Activated CD4-positive, CD25-positive, alpha-beta regulatory T cell treated with anti-CD3 and anti-CD28 coated beads, Interleukin-2, amount 50 U/mL, for 24 hours (primary cell): ENCODE measurements at regions not wholly inside any gene's neighbourhood (a gene's known extent, or its start where the extent isn't known, plus 50 kb on each side); places are given as distances from the start of the nearest gene placed in this dataset.

Experiments
- ATAC-seq, 2 donors: fragments of 150-1000 bp; cut with Tn5 transposase; one replicate each; pipeline ENCODE4 v1.10.0; 2021; ENCODE audit warnings: mild to moderate bottlenecking in 1 of 2, moderate library complexity in 1 of 2

DNA sequence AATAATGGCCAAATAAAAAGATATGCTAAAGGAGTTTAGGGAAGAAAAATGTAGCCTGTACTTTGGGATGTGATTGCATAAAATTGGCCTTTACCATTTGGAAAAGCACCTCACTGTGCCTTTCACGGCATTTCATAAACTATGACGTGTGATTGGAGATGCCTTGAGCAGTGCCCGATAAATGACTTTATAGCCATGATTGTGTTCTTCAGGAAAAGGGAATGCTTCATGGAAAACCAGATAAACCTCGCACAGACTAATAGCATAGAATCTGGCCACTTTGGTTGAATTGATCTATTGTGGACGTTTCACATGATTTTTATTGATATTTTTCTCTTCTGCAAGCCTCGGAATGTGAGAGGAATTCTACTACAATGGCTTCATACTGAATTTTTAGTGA is 502.0 kb upstream of the MKI67 start:
- no peak for ATAC-seq

DNA sequence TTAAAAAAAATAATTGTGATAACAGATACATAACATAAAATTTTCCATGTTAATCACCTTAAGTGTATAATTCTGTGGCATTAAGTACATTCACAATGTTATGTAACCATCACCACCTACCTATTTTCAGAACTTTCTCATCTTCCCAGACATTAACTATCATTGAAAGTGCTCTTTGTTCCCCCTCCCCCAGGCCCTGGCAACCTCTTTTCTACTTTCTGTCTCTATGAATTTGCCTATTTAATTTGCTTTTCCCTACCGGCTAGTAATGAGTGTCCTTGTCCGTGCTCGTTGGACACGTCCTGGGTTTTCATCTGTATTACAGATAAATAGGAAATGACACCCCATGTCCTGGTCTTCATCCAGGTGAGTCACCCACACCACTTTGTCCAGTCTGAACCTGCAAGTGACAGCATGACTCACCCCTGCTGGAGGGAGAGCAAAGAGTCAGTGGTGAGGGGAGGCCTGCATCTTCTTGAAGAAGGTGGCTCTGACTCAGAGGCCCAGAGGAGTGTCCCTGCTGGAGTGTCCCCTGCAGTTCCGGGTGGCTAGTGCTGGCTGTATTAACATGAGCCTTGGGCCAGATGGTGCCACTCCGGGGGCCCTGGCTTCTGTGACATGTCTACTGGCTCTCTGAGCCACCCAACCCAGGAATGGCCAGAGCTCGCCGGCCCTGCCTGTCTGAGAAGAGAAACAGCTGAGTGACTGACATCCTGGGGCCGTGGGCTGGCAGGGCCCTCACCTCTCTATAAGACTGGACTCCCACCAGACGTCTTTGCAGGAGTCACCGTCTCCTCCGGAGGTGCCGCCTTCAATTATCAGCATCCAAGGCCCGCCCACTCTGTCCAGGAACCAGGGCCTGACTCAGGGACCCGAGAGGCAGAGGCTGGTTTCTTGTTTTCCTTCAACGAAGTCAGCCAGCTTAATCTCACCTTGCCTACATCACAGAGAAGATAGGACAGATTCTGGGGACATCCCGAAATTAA is 503.2 kb upstream of the MKI67 start:
- ATAC-seq, result no peak

DNA sequence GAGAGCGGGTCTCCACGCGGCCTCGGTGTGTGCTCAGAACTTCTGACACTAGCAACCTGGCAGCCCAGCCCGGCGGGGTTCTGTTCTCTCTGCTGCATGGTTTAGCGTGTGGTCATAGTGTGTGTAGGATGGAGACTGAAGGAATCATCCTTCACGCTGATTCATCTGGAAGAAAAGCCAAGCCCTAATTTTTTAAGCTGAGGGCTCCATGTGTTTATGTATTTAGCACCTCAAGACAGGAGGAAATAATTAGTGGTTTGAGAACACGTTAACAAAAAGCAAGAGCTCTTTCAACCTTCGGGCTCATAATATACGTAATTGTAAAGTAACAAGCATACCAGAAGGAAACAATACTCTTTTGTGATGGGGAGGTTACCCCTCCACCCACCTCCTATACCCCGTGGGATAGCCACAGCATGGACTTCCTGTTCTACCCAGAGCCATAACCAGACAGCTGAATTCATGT is 504.6 kb upstream of the MKI67 start:
- ATAC-seq, result no peak

DNA sequence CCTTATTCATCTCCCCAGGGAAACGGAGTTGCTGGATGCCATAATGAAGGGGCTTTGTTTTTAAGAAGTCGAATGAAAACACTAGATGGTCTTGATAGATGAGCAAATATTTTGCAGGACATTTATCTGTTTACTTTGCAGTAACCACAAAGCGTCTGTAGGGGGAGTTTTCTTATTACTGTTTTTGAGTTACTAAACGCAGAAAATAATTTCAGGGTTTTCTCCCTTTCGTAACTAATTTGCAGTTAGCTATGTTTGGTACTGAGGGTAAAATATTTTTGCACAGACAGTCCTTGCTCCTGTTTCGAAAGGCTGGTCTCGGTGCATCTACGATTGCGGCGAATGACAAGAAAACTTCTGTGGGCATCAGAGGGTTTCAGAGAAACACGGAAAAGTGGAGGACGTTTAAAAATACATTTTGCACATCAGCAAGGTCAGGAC is 505.6 kb upstream of the MKI67 start:
- ATAC-seq, result no peak

DNA sequence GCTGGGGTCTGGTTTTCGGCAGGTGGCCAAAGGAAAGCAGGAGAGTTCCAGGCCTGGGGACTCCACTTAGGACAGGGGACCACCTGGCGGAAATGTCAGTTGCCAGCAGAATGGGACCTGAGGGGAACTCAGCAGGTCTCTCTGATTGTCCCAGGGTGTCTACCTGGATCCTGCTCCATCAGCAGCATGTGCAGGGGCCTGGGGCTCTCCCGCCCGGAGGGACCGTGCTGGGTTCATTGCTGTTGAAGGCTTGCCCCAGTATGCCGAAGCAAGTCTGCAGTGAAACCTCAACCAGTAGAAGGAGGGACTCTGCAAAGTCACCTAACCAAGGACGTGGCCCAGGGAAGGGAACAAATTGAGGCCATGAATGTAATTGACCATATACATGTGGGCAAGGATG is 506.5 kb upstream of the MKI67 start:
- ATAC-seq, result no peak

DNA sequence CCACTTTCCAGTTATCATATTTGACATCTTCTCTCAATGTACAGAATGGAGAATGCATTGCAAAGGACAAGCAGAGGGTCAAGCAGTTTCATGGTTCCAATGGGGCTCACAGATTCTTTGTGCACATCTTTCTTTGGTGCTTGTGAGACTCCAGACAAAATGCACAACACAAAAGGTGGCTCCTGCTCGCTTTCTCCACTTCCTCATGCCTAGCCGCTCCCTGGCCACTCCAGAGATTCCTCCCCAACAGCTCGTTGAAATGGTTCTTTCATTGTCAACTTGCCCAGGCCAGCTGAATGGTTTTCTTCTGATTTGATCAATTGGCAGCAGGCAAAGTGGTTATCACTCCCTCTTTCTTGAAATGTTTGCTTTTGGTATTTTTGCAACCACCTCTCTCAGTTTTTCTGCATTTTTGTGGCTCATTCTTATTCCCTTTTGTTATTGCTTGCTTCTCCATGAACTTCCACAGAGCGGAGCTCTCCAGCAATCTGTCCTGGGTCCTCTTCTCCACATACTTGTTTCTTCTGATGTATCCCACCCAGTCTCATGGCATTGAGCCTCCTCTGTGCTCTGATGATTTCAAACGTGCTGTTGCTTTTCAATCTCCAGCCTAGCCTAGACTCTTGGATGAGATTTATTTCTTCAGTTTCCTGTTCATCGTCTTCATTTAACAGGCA is 507.8 kb upstream of the MKI67 start:
- no peak for ATAC-seq

DNA sequence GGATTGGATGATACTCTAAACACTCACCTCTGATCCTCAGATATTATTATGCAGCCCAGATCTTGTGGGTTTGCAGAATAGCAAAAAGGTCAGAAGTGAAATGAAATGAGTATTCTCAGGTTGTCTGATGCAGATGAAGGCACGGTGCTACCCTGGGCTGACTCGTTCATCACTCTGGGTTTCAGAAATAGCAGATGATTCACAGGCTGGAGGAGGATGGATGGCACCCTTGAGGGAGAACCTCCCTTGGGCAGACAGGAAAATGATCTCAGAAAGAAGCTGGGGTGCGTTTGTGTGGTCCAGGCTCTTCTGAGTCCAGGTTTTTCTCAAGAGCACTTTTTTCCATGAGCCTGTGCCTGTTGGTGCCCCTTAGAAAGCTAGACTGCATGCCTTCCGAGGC is 515.8 kb upstream of the MKI67 start:
- ATAC-seq, result no peak

DNA sequence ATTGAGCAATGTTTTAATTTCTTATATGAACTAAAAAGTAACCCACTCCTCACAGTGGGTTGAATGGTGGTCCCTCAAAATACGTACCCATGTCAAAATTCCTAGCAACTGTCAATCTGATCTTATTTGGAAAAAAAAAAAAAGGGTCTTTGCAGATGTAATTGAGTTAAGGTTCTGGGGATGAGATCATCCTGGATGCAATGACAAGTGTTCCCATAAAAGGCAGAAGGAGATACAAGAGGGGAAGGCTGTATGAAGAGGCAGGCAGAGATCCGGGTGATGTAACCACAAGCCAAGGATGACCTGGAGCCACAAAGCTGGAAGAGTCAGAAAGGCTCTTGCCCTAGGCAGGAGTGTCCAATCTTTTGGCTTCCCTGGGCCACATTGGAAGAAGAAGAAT is 516.3 kb upstream of the MKI67 start:
- ATAC-seq, result no peak

DNA sequence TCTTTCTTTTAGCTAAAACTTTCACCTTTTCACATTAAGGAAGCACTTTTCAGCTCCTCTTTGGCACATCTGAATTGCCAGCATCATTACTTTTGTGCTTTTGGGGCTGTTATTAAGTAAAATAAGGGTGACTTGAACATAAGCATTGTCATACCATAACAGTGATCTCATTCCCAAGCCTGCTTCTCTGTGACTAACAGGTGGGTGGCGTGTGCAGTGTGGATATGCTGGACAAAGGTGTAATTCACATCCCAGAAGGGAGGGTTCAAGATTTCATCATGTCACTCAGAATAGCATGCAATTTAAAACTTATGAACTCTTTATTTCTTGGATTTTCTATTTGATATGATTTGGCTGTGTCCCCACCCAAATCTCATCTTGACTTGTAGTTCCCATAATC is 517.4 kb upstream of the MKI67 start:
- no peak for ATAC-seq

DNA sequence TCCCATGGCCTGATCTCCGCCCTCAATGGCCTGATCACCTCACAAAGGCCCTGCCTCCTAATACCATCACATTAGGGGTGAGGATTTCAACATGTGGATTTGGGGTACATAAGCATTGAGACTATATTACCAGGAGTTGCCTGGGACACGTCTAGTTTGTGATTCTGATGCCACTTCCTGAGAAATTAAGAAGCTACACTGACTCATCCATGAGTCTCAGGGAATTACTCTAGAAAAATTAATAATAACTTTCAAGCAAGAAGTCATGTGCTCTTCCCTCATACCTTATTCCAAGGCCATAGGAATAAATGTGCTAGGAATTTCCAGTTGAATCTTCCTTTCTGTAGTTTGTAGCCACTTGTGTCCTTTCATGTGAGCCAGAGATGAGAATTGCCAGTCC is 519.3 kb upstream of the MKI67 start:
- no peak for ATAC-seq

DNA sequence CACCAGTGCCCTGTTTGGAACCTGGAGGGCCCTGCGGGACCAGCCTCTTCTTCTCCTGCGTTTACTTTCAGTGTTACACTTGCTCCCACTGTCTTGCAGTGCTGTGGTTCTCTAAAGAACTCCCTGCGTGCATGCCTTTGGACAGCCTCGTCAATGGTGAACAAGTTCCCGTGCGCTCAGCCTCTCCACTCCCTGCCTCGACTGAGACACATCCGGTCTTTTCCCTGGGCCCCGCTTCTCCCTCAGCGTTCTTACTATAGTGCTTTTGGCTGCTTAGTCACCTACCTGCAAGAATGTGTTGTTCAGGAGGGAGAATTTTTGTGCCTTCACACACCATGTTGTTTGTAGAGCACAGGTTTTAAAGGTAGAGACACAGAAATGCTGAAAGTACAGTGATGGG is 520.7 kb upstream of the MKI67 start:
- ATAC-seq, result no peak

DNA sequence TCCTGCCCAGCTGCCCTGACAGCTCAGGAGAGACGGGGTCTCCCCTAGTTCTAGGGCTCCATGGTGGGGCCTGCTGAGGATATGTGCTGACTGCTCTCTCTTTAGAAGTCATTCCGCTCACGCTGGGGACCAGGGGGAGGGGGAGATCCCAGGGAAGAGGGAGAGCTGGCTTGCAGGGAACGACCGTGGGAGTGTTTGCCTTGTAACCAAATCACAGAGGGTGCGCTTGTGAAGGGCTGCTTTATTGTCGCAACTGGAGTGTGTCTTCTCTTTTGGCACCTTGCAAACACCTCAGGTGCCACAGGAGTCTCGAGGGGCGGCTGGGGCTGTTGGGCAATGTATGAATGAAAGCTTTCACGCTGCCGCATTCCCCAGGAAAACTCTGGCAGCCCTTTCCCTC is 531.3 kb upstream of the MKI67 start:
- no peak for ATAC-seq

DNA sequence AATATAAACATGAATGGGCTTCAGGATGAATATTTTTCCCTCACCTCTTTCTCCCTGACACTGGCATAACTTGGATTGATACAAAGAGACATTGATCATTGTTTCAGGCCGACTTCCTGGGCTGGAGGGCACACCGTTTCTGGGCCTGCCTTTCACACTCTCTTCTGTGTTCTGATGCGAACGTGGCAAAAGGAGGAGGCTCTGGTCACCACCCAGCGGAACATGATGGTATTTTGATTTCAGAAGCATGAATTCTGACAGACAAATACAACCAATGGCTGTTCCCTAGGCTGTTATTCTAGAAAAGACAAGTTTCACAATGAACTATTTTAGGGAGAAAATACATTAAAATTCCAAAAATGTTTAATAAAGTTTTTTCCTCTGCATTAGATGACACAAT is 534.5 kb upstream of the MKI67 start:
- no peak for ATAC-seq

DNA sequence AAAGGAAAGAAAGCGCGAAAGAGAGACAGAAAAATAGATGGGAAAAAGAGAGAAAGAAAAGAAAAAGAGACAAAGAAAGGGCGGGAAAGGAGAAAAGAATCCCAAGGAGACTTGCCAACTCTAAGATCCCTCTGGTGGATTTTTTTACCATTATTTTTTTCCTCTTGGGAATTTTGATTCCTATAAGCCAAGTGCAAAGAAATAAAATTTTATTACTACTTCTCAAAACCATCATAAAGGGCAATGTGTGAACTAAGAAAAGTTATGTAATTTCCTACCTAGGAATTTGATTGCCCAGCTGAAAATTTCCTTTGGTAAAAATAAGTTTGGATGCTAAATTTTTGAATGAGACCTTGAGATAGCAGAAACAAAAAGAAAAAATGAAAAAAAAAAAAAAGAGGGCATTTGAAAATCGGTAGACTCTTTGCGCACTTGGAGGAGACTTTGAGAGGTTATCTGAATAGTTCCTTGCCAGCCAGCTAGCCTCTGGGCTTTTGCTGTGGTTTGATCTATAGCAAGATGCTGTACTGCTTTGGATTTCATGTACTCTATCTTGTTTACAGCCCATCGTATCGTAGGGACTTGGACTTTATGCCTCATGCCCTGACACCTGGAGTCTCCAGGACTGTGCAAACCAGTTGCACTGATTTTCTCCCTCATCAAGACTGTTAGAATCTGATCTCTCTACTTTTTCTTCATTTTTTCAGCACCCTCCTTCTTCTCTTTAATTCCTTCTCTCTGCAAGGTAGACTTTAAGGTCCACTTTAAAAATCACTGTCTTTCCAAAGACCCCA is 535.4 kb upstream of the MKI67 start:
- no peak for ATAC-seq

DNA sequence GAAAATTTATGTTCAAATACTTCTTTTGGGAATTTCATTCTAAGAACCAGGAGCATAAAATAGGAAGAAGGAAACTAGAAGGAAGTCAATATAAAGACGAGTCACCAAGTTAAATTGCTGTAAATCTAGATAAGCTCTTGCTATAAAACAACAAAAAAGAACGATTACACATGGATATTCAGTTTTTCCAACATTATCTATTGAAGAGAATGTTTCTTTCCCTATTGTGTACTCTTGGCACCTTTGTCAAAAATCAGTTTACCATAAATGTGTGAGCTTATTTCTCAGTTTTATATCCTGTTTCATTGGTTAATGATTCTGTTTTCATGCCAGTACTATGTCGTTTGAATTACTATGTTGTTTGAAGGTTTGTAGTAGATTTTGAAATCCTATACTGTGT is 536.3 kb upstream of the MKI67 start:
- ATAC-seq, result no peak

DNA sequence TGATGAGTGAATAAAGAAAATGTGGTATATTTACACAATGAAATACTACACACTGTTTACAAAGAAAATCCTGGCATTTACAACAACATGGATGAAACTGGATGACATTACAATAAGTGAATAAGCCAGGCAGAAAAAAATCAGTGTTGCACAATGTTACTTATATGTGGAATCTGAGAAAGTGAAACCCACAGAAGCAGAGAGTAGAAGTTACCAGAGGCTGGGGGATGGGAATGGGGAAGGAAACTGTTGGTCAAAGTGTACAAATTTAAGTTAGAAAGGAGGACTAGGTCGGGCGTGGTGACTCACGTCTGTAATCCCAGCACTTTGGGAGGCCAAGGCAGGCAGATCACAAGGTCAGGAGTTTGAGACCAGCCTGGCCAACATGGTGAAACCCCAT is 538.5 kb upstream of the MKI67 start:
- ATAC-seq, result no peak

DNA sequence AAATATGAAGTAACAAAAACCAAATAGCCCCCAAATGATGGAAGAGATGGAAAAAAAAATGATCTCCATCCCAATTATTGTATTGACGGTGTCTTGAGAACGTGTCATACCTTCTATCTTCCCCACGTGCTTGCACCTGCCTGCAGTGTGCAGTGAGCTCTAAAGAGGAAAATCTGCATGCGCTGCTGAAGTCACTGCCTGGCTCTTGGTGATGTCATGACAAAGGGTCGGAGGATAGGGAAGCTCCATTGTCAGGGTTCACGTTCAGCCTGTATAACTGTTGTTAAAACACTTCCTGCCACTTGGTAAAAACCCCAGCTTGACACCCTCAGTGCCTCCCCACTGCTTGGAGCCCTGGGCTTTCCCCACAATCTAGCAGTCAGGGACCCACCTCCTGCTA is 549.2 kb upstream of the MKI67 start:
- no peak for ATAC-seq

DNA sequence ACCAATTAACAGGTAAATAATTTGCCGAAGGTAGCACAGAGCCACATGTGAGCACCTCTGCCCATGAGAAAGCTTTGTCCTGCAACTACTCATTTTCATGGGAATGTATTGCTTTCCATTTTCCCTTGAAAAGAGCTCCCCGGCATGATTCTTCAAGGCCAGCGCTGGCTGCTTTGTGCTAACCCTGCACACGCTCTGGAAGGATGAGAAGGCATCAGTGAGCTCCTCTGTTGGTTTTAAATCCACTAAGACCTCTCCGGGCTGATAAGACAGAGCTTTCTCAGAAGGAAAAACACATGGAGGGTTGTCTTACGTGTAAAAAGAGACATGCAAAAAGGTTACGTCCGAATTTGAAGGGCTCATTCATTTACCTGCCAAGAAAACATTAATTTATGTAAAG is 553.9 kb upstream of the MKI67 start:
- no peak for ATAC-seq

DNA sequence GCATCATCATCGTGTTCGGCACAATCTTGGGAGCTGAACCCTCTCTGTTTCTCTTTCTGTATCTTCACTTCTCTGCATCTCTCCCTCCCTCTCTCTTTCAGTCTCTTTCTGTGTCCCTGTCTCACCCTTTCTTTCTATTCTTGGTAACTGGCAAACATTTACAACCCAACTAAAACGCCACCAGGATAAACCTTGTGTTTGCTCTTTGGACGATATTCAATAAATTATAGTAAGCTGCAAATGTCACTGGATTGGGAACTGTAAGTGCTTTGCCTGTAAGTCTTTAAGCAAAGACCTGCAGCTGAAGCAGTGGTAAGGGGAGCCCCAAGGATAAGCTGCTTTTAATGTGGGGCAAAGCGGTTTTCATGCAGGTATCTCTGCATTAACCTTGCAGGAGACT is 558.0 kb upstream of the MKI67 start:
- no peak for ATAC-seq

DNA sequence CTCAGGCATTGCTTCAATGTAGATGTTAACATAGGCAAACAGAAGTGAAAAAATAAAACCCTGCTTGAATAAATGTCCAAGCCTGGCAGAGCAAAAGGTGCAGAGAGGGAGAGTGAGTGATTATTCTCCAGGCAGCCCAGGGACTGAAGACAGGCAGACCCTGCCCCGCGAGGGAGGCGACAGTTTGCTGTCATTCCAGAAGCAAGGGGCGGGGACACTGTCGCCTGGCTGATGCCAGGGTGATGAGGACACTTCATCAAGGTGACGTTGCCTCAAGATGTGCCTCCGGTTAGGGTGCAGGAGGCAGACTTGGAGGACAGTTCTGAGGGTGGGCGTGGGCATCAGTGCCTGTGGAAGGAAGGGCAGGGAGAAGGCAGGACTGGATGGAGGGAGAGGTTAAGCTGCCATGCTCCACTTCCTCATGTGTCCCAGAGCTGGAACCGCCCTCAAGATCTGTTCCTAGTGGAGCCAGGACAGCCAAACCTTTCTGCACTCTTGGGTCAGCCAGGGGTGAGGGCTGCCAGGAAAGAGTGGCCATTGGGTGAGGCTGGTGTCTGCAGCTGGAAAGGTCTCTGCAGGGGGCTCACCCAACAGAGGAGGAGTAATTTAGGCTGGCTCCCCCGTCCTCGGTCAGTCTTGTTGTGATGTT is 560.5 kb upstream of the MKI67 start:
- no peak for ATAC-seq

DNA sequence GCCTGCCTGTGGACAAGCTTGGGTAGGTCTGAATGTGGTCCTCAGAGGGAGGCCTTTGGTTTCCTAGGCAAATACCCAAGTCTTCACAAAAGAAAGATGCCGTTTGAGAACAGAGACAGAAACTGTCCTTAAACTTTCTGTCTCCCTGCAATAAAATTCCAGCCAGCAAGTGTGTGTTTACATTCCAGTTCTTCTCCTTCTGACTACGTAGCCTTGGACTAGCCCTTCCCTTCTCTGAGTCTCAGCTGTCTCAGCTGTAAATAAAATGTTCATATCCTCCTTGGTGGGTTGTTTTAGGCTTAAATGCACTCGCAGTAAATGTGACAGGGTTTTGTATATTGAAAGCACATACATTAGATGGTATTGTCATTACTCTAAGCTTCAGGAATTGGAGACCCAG is 561.2 kb upstream of the MKI67 start:
- ATAC-seq, result no peak

DNA sequence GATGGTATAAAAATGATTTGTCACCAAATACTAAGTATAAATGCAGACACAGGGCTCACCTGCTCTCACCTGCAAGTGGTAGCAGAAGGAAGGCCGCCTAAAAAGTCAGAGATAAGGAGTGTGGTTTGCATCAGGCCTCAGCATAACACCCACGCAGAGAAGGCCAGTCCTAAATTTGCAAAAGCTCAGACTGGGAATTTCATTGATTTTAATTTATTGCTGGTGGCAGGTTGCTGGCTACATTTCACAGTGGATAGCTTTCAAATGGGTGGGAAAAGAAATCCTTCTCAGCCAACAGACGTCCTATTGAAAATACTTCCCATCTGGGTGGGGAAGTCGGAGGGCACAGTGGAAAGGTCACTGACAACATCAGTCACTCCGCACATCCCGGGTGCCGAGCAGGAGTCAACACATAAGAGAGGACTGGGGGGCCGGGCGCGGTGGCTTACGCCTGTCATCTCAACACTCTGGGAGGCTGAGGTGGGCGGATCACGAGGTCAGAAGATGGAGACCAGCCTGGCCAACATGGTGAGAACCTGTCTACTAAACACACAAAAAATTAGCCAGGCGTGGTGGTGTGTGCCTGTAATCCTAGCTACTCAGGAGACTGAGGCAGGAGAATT is 561.8 kb upstream of the MKI67 start:
- no peak for ATAC-seq
